NCI-H146 treated with DMSO at 0.1 percent for 48 hours (cell line): ENCODE measurements at regions not wholly inside any gene's neighbourhood (a gene's known extent, or its start where the extent isn't known, plus 50 kb on each side); places are given as distances from the start of the nearest gene placed in this dataset.

Experiments used
- DNase-seq: peaks from one replicate; lab custom pipeline; 2025; ENCODE audit not compliant: unreplicated experiment; lab: John Stamatoyannopoulos, UW

DNA sequence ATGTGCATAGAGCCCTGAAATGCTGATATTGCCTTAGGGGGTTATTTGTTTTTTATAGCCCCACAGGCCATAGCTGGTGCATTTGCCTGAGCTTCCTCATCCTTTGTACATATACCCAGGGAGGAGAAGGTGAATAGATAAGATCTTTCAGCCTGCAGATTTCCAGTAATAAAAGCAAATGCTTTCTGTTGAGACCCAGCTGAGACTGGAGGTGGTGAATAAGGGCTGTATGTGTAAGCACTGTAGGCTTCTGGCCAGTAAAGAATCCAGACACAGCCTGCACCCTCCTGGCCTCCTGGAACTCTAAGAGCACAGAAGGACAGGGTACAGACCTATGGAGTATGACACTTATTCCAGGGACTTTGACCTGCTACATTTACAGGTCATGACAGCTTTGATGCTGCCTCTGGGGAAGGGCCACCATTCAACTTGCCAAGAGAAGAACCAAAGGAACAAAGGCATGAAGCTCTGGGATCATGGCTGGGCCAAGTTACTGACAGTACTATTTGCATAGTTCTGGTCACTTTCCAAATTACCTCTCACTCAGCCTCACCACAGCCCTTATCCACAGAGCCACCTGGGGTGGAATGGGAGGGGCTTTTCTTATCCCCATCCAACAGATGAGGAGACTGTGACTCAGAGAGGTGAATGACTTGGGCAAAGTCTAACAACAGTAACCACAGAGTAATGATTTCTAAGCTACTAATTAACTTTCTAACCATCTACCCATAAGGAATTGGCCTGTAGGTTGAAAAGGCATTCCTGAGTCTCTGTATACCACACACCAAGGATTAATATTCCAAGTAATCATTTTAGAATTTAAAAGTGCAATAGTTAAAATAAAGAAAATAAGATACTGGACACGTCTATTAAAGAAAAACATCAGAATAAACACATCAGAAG lies 604.5 kb upstream of the KLF4 start:
- peak; percentile 48 for DNase-seq

DNA sequence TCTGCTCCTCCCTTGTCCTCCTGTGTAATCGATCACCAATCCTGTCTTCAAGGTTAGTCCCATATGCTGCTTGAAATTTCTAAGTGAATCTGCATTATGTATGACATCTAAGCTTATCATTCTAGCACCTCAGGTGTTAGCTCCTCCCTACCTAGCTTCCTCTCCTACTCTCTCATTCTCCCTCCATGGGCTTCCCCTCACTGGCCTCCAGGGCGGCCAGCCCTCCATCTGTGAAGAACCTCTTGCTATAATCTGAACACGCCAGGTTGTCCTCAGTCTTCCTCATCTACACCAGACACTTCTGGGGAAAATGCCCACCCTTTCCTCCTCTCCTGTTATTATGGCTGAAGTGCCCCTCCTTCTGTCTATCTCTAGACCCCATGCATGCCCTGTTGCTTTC lies 599.3 kb upstream of the KLF4 start:
- no peak for DNase-seq

DNA sequence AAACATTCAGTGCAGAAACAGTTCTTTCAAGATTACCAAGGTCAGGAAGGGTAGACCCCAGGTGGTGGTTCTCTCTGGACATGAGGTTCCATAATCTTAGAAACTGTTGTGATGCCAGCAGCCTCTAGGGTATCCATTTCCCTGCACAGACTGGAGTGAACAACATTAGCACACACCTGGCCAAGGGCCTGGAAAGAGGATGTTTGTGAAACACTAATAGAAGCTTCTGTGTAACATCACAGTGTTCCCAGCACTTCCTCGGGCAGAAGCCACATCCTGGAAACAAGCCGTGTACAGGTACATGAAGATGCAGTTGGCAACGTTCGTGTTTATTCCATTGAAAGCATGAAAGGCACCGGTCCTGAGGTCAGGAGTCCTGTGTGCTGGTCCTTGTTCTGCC lies 598.2 kb upstream of the KLF4 start:
- no peak for DNase-seq

DNA sequence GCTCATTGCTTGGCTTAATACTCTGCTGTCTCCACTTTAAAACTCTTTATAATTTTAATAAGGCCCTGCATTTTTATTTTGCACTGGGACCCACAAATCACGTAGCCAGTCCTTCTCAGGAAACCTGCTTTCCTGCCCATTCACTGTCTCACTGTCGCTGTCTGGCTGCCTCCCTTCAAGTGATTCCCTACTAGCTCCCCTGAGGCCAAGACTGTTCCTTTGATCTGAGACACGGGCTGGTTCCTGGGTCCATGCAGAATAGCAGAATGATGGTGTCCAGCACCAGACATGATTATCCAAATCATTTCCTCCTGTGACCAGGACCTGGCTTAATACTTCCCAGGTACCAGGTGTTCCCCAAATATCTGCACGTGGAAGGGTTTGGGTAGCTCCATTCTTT lies 597.1 kb upstream of the KLF4 start:
- no peak for DNase-seq

GRCh38 chr9:108085294-108085693 lies 595.7 kb upstream of the KLF4 start:
- no peak for DNase-seq

GRCh38 chr9:108083796-108084352 lies 594.3 kb upstream of the KLF4 start:
- DNase-seq, result no peak

- DNase-seq, result peak; percentile 55
These were observed 593.7 kb upstream of the KLF4 start for GRCh38 chr9:108083160-108083750.

DNA sequence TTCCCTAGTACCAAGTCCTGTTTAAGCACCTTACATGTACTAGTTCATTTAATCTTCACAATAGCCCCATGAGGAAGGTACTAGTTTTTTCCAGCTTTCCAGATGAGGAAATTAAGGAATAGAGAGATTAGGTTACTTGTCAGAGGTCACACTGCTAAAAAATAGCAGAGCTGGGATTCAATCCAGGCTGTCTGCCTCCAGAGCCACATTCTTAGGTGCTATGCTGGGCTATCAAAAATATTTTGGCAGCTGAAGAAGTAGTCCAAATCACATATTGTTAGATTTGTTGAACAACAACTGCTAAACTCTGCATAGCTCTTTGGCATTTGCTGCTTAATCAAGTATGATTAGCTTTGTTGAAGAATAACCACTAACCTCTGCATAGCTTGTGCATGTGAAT lies 591.5 kb upstream of the KLF4 start:
- no peak for DNase-seq

GRCh38 chr9:108080285-108080684 lies 590.7 kb upstream of the KLF4 start:
- DNase-seq, result no peak

- no peak for DNase-seq
These were observed 589.2 kb upstream of the KLF4 start for GRCh38 chr9:108078811-108079210.

GRCh38 chr9:108078375-108078774 lies 588.8 kb upstream of the KLF4 start:
- no peak for DNase-seq

- DNase-seq, result no peak
These were observed 588.0 kb upstream of the KLF4 start for GRCh38 chr9:108077556-108077955.

DNA sequence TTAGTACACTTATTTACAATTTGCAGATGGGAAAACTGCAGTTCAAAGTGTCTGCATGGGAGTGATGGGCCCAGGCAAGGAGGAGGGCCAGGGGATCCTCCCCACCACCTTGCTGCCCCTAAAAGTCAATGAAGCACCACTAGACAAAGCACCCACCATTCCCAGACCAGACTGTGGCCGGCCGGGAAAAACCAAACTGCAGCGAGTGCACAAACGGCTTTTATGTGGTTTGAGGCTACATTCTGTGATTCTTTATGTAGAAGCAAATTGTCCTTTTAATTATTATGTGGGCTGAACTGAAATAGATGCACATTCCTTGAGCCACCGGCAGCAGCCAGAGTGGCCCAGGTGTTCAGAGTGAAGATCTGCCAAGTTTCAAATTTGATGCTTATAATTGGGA lies 585.3 kb upstream of the KLF4 start:
- DNase-seq, result no peak

DNA sequence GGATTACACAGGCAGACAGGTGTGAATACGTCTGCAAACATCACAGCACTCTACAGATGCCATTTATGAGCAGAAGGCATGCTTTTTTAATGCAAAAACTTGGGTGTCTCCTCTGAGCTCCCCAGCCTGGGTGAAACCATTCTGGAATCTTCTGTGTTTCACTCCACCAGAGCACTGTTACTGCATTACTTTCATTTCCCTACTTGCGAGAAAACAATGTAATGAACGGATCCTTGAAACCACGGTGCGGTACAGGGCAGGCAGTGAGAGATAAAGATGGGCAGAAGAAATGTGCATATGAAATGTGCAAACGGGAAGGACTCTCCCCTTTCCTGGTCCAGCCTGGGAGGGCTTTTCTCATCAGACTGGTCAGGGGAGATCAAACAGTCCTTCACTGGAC lies 584.3 kb upstream of the KLF4 start:
- no peak for DNase-seq

- no peak for DNase-seq
These were observed 583.2 kb upstream of the KLF4 start for GRCh38 chr9:108072740-108073139.

DNA sequence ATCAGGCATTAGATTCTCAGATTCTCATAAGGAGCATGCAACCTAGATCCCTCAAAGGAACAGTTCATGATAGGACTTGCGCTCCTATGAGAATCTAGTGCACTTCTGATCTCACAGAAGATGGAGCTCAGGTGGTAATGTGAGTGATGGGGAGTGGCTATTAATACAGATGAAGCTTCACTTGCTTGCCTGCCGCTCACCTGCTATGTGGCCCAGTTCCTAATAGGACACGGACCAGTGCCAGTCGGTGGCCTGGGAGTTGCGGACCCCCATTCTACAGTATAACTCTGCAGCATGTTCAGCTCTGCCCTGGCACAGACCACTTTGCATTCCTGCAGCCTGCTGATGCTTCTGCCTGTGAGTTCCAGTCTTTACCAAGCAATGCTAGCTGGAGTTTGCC lies 581.3 kb upstream of the KLF4 start:
- no peak for DNase-seq

DNA sequence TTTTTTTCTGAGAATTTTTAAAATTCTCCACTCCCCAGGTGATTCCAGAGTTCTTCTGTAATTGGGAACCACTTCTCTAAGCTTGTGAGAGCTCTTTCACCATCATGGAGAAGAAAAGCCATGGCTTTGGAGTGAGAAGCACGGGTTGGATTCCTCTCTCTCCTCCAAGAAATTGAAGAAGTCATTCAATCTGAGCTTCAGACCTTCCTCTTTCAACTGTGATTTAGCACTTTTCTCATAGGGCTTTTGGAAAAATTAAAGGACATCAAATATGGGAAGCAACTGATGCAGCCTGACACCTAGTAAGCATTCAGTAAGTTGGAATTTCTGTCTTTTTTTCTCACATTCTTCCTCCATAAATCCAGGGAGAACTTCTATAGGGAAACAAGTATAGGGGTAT lies 580.4 kb upstream of the KLF4 start:
- DNase-seq, result no peak

GRCh38 chr9:108062680-108063079 lies 573.1 kb upstream of the KLF4 start:
- DNase-seq, result no peak

DNA sequence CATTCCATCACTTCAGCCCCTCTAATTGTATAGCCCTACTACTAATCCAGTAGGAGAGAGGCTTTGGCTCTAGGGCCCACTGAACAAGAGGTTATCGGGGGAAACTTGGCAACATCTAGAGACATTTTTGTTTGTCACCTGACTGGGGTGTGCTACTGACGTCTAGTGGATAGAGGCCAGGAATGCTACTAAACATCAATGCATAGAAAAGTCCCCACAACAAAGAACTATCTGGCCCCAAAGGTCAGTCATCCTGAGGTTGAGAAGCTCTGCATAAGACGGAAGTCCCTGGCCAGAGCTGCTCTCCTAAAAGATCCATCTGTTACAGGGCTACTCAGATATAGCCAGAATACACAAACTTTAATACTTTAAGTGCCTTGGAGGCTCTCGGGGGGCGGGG lies 570.6 kb upstream of the KLF4 start:
- DNase-seq, result no peak

DNA sequence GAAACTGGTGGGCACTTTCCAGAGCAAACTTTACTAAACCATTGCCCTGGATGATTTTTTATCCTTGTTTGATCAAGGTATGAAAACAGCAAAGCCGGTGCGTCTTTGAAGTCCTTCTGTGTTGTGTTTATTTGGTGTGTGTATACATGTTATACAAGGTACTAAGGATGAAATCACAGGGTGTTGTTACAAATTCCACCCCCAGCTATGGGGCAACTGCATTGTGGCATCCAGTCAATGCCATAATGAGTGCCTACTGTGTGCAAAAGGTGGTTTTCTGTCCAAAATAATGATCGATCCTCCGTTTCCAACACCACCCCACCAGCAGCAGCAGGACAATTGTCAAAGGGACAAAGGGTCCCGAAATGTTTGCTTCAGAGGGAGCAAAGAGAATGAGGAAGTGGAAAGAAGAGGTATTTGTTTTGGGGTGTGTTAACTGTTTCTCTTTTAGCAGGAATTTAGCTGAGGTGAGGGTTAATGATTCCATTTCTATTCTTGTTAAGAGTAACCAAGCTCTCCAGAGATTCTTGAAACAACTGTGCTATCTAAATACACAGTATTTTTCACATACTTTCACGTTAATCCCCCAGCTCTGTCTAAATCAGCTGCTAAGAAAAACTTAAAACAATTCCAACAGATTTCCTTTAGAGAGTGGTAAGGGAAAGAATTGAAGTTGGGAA lies 568.7 kb upstream of the KLF4 start:
- no peak for DNase-seq

GRCh38 chr9:108057421-108058134 lies 568.0 kb upstream of the KLF4 start:
- DNase-seq, result no peak
